CD8-positive, alpha-beta memory T cell (primary cell): ENCODE measurements at regions not wholly inside any gene's neighbourhood (a gene's known extent, or its start where the extent isn't known, plus 50 kb on each side); places are given as distances from the start of the nearest gene placed in this dataset.

Experiments used
- CTCF ChIA-PET: fragments of 350-600 bp; sonication (Branson Sonifier 250); formaldehyde crosslinking; loops from one replicate; lab custom pipeline; 2021; ENCODE audit warnings: antibody characterized with exemption; lab: Charles Lee
- POLR2A ChIA-PET: fragments of 350-600 bp; sonication (Branson Sonifier 250); formaldehyde crosslinking; loops from one replicate; lab custom pipeline; 2021; ENCODE audit warnings: antibody characterized with exemption; lab: Charles Lee
- DNase-seq, 5 donors: peaks; one replicate each; pipeline versions ENCODE4 v3.0.0 to v3.0.0-alpha.2; 2020 to 2022; ENCODE audit warnings: mixed read lengths in 1 of 5
- H3K27ac ChIP-seq: one replicate; pipeline ENCODE4 v1.7.0; 2013; ENCODE audit warnings: low read depth, mild to moderate bottlenecking, low read length, moderate library complexity
- H3K27me3 ChIP-seq: 2 replicates; pipeline ENCODE4 v1.7.0; 2013; ENCODE audit warnings: low read length, mild to moderate bottlenecking; ENCODE audit not compliant: insufficient read depth, poor library complexity, severe bottlenecking
- H3K36me3 ChIP-seq: 2 replicates; pipeline ENCODE4 v1.7.0; 2013; ENCODE audit warnings: mild to moderate bottlenecking, low read length, moderate library complexity; ENCODE audit not compliant: insufficient read depth
- H3K4me1 ChIP-seq: 2 replicates; pipeline ENCODE4 v1.7.0; 2013; ENCODE audit warnings: mild to moderate bottlenecking, low read length, moderate library complexity; ENCODE audit not compliant: insufficient read depth
- H3K4me3 ChIP-seq: 2 replicates; pipeline ENCODE4 v1.7.0; 2013; ENCODE audit warnings: mild to moderate bottlenecking, low read length
- H3K9me3 ChIP-seq: 2 replicates; pipeline ENCODE4 v1.7.0; 2013; ENCODE audit warnings: mild to moderate bottlenecking, low read length
- H3K27ac Mint-ChIP-seq, 8 donors: one replicate each; pipeline ENCODE4 v1.8.0; 2020 to 2021; ENCODE audit warnings: mixed read lengths in 8 of 8, mild to moderate bottlenecking in 6 of 8, inconsistent platforms in 3 of 8, moderate library complexity in 3 of 8
- H3K27me3 Mint-ChIP-seq, 2 donors: one replicate each; pipeline ENCODE4 v1.8.0; 2020 to 2021; ENCODE audit warnings: mixed read lengths in 2 of 2, mild to moderate bottlenecking in 1 of 2, moderate library complexity in 1 of 2
- H3K36me3 Mint-ChIP-seq, 3 donors: one replicate each; pipeline ENCODE4 v1.8.0; 2020 to 2021; ENCODE audit warnings: mixed read lengths in 3 of 3, inconsistent platforms in 1 of 3, mild to moderate bottlenecking in 1 of 3
- H3K4me1 Mint-ChIP-seq, 3 donors: one replicate each; pipeline ENCODE4 v1.8.0; 2020 to 2021; ENCODE audit warnings: mixed read lengths in 3 of 3, inconsistent platforms in 1 of 3, mild to moderate bottlenecking in 1 of 3
- H3K4me3 Mint-ChIP-seq, 7 donors: one replicate each; pipeline ENCODE4 v1.8.0; 2020 to 2021; ENCODE audit warnings: mixed read lengths in 7 of 7, mild to moderate bottlenecking in 6 of 7, moderate library complexity in 4 of 7, inconsistent platforms in 2 of 7
- H3K9me3 Mint-ChIP-seq, 5 donors: one replicate each; pipeline ENCODE4 v1.8.0; 2020 to 2022; ENCODE audit warnings: mixed read lengths in 5 of 5, mild to moderate bottlenecking in 3 of 5, moderate library complexity in 2 of 5, inconsistent platforms in 1 of 5

DNA sequence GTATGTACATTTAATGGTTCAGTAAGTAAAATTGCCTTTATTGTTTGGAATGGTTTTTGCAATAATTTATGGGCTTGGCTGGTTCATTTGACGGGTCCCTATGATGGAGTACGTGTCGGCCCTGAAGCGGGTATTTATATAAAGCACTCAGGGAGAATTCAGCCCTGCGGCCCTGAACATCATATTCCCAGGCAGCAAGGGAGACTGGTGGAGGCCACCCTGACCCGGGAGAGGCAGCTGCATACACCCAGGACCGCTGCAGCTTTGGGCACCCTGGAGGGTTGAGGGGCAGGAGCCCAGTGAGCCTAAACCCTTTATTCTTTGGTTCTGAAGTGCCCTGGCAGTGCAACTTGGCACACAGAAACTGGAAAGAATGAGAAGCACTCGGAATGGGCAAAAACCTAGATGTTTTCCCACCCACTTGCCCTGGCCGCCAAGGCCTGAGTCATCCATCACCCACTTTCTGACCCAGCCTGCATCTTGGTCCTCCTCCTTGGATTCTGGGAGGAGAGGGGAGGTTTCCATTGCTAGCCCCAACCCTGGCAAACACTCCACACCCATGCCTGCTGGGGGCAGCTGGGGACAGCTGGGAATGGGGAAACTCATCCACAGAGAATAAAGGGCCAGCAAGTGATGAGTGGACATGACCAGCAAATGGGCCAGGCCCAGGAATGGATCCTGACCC lies 162.2 kb upstream of the TNRC6C start:
- Histone ChIP-seq H3K9me3 (no peaks in the 10 kb centered on the region), H3K36me3 (no peaks in the 10 kb centered on the region), H3K4me1 (no peaks in the 10 kb centered on the region), H3K4me3 (no peak overlapping the region), H3K27ac (no peak overlapping the region), H3K27me3 (no peaks in the 10 kb centered on the region)
- POLR2A ChIA-PET: no interaction called here
- Mint-ChIP-seq H3K36me3 (no peaks in the 10 kb centered on the region), H3K9me3 (no peaks in the 10 kb centered on the region), H3K4me1 (peaks cover 7 to 9% (median 8%) of the 10 kb centered on the region in 3 donors), H3K4me3 (no peak overlapping the region), H3K27ac (peak overlapping the region in 1 of 8 donors; percentile 3), H3K27me3 (peaks cover 4% of the 10 kb centered on the region in 2 donors)
- CTCF ChIA-PET: no interaction called here
- DNase-seq: peak in 1 of 5 donors; percentile 5

DNA sequence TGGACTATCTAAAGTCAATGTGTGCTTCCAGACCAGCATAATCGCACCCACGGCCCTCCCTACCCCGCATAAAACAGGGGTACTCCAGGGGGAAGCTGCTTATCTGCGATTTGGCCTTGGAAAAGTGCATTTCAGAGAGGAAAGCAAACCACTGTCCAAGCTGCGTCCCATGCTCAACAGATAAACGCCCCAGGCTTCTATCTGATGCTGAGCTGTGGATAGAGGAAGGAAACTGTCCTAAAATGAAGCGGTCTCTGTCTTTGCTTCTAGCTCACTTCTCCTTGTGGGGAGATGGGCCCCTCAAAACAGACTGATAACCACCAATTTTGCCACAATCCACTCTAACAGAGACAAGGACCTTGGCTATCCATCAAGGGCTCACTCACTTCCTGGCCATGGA lies 160.5 kb upstream of the TNRC6C start:
- Histone ChIP-seq H3K36me3 (no peaks in the 10 kb centered on the region), H3K27me3 (no peaks in the 10 kb centered on the region), H3K4me3 (no peak overlapping the region), H3K27ac (no peak overlapping the region), H3K4me1 (no peaks in the 10 kb centered on the region), H3K9me3 (no peaks in the 10 kb centered on the region)
- Mint-ChIP-seq H3K27me3 (peaks cover 7 to 8% of the 10 kb centered on the region in 2 donors), H3K4me3 (no peak overlapping the region), H3K36me3 (no peaks in the 10 kb centered on the region), H3K9me3 (no peaks in the 10 kb centered on the region), H3K4me1 (peaks cover 7 to 9% (median 8%) of the 10 kb centered on the region in 3 donors), H3K27ac (no peak overlapping the region)
- ChIA-PET CTCF (no interaction called here), POLR2A (interaction anchor here (1.4 kb wide), 1 partner anchor 160 kb away, joined by 3 read pairs; the partner anchor contains the start of gene TNRC6C)
- no peak for DNase-seq

DNA sequence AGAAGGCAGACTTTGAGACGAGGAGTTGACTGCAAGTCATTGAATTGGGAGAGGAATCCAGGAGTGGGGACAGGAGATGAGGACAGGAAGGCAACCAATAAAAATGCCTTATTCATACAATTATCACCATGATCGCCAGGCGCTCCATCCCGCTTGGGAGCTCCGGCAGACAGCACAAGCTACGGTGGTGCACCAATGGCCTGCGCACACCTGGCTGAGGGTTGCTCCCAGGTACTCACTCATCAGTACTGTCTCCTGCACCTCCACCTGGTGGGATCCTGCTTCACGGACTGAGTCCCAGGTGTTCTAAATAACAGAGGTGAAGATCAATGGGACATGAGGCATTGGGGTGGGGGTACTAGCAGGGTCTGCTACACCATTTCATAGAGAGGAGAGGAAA lies 160.0 kb upstream of the TNRC6C start:
- Histone ChIP-seq H3K9me3 (no peaks in the 10 kb centered on the region), H3K4me1 (no peaks in the 10 kb centered on the region), H3K27ac (no peak overlapping the region), H3K4me3 (no peak overlapping the region), H3K27me3 (no peaks in the 10 kb centered on the region), H3K36me3 (no peaks in the 10 kb centered on the region)
- Mint-ChIP-seq H3K9me3 (no peaks in the 10 kb centered on the region), H3K36me3 (no peaks in the 10 kb centered on the region), H3K27ac (no peak overlapping the region), H3K4me1 (peaks cover 7 to 9% (median 8%) of the 10 kb centered on the region in 3 donors), H3K4me3 (no peak overlapping the region), H3K27me3 (peaks cover 7 to 8% of the 10 kb centered on the region in 2 donors)
- POLR2A ChIA-PET: interaction anchor here (1.4 kb wide), 1 partner anchor 160 kb away, joined by 3 read pairs; the partner anchor contains the start of gene TNRC6C
- no peak for DNase-seq
- CTCF ChIA-PET: no interaction called here

DNA sequence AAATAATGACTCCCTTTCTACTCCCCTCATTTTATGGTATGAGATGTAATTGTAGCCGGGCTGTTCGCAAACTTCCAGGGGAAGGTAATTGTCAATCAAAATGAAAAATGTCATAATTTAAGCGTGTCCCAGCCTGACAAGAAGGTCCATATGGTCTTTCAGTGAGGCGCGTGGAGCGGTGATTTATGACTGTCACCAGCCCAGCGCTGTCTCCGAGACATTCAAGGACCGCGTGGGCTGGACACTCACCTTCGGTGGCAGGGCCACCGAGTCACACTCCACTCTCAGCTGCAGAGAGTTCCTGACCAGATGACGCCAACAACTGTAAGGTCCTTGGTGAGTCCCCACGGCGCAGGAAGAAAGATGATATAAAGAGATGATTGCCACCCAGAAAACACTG lies 157.7 kb upstream of the TNRC6C start:
- no peak overlapping the region for H3K4me3 Mint-ChIP-seq
- peaks cover 3 to 8% of the 10 kb centered on the region in 2 donors for H3K27me3 Mint-ChIP-seq
- Histone ChIP-seq H3K27me3 (no peaks in the 10 kb centered on the region), H3K36me3 (no peaks in the 10 kb centered on the region), H3K4me3 (no peak overlapping the region), H3K4me1 (no peaks in the 10 kb centered on the region), H3K9me3 (no peaks in the 10 kb centered on the region), H3K27ac (no peak overlapping the region)
- peaks cover 0 to 2% (median 0%) of the 10 kb centered on the region in 3 donors for H3K4me1 Mint-ChIP-seq
- H3K36me3 Mint-ChIP-seq: no peaks in the 10 kb centered on the region
- POLR2A ChIA-PET: no interaction called here
- H3K27ac Mint-ChIP-seq: no peak overlapping the region
- H3K9me3 Mint-ChIP-seq: no peaks in the 10 kb centered on the region
- CTCF ChIA-PET: no interaction called here
- DNase-seq: no peak

DNA sequence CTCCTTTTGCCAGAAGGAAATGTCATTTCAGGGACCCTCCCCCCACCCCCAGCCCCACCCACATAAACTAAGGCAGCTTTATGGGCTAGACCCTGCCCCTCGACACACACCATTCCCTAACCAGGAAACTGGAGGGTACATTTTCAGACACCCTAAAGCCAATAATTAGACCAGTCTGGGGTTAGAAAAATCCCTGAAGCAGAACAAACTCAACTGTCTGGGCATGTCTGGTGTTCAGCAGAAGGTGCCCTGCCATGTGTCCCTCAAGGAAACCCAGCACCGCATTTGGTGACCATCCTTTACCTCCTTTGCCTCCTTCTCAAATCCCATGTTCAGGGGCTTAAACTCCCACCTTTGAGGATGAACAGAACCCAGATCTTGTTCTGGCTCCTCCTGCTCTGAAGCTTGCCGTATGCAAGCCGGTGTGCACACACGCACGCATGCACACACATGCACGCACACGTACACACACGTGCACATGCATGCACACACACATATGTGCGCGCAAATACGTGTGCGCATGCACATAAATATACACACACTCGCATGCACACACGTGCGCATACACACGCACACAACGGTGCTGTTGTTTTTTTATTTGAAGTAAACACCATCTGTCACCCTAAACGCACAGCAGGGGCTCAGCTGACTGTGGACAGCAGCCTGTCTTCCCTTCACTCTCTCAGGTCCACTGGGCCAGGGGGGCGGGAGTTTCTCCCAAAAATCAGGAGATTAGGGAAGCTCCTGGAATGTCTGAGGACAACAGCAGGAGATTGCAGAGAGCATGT lies 156.8 kb upstream of the TNRC6C start:
- no peaks in the 10 kb centered on the region for H3K4me1 ChIP-seq

DNA sequence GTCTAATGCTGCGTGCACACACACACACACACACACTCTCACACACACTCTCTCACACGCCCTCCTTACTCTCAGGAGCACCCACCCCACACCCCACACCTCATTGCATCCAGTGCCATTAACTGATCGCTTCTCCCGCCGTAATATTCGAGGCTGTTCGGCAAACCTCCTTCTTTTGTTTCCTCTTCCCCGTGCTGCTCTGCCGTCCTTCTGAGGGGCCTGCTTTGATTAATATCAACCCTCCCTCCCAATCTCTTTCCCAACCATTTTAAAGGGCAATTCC lies 156.2 kb upstream of the TNRC6C start:
- H3K36me3 ChIP-seq: no peaks in the 10 kb centered on the region
- H3K4me1 ChIP-seq: no peaks in the 10 kb centered on the region
- H3K27ac Mint-ChIP-seq: peak overlapping the region in 2 of 8 donors; percentile 17 to 43
- H3K36me3 Mint-ChIP-seq: no peaks in the 10 kb centered on the region
- no peaks in the 10 kb centered on the region for H3K9me3 Mint-ChIP-seq
- H3K9me3 ChIP-seq: no peaks in the 10 kb centered on the region
- CTCF ChIA-PET: no interaction called here
- POLR2A ChIA-PET: no interaction called here
- H3K4me3 Mint-ChIP-seq: no peak overlapping the region
- DNase-seq: no peak
- no peaks in the 10 kb centered on the region for H3K27me3 ChIP-seq
- no peak overlapping the region for H3K27ac ChIP-seq
- H3K4me1 Mint-ChIP-seq: peaks cover 0 to 2% (median 0%) of the 10 kb centered on the region in 3 donors
- H3K4me3 ChIP-seq: no peak overlapping the region
- H3K27me3 Mint-ChIP-seq: peaks cover 3 to 8% of the 10 kb centered on the region in 2 donors

More for the DNA sequence above, 156.8 kb upstream of the TNRC6C start:
- Histone ChIP-seq H3K4me3 (no peak overlapping the region), H3K27ac (no peak overlapping the region), H3K36me3 (no peaks in the 10 kb centered on the region), H3K9me3 (no peaks in the 10 kb centered on the region), H3K27me3 (no peaks in the 10 kb centered on the region)
- H3K27me3 Mint-ChIP-seq: peaks cover 3 to 8% of the 10 kb centered on the region in 2 donors
- no peak overlapping the region for H3K27ac Mint-ChIP-seq
- no peaks in the 10 kb centered on the region for H3K36me3 Mint-ChIP-seq
- H3K4me1 Mint-ChIP-seq: peaks cover 0 to 2% (median 0%) of the 10 kb centered on the region in 3 donors
- POLR2A ChIA-PET: no interaction called here
- no peak for DNase-seq
- no peaks in the 10 kb centered on the region for H3K9me3 Mint-ChIP-seq
- H3K4me3 Mint-ChIP-seq: no peak overlapping the region
- CTCF ChIA-PET: no interaction called here

DNA sequence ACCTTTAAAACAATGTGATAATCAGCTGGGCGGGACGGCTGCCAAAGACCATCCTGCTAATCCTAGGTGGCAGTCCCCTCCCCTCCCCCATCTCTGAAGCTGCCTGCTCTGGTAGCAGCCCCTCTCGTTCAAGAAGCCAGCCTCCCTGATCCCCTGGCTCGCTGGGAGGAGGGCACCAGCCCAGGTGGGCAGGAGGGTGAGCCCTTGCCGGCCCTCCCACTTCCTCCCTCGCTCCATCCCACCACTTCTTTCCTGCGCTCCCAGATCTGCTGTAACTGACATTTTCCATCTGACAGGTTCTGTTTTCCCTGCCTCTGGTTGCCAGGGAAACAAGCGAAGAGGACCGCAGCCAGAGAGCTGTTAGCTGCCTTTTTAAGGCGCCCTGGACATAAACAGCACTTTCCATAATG lies 155.7 kb upstream of the TNRC6C start:
- POLR2A ChIA-PET: no interaction called here
- no peak overlapping the region for H3K27ac ChIP-seq
- no peaks in the 10 kb centered on the region for H3K36me3 ChIP-seq
- CTCF ChIA-PET: no interaction called here
- H3K4me1 Mint-ChIP-seq: peaks cover 0 to 2% (median 0%) of the 10 kb centered on the region in 3 donors
- peak overlapping the region in 1 of 8 donors; percentile 43 for H3K27ac Mint-ChIP-seq
- no peak for DNase-seq
- H3K4me3 Mint-ChIP-seq: no peak overlapping the region
- no peaks in the 10 kb centered on the region for H3K9me3 Mint-ChIP-seq
- no peaks in the 10 kb centered on the region for H3K9me3 ChIP-seq
- H3K27me3 ChIP-seq: no peaks in the 10 kb centered on the region
- no peak overlapping the region for H3K4me3 ChIP-seq
- H3K4me1 ChIP-seq: no peaks in the 10 kb centered on the region
- no peaks in the 10 kb centered on the region for H3K36me3 Mint-ChIP-seq
- peaks cover 3 to 8% of the 10 kb centered on the region in 2 donors for H3K27me3 Mint-ChIP-seq

DNA sequence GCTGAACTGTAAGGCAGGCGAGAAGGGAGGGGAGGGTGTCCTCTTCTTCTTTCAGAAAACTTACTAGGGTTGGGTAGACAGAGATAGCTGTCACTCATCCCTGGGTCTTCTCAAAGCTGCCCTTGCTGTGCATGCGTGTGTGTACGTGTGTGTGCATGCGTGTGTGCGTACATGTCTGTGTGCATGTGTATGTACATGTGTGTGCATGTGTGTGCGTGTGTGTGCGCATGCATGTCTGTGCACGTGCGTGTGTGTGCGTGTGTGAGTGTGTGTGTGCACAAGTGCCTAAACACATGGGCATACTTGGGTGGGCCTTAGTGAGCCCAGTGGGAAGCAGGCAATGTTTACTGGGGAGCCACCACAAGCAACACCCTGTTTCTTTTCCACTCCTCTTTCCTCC lies 154.8 kb upstream of the TNRC6C start:
- Histone ChIP-seq H3K4me1 (no peaks in the 10 kb centered on the region), H3K36me3 (no peaks in the 10 kb centered on the region), H3K9me3 (no peaks in the 10 kb centered on the region), H3K27me3 (no peaks in the 10 kb centered on the region), H3K27ac (no peak overlapping the region), H3K4me3 (no peak overlapping the region)
- DNase-seq: no peak
- ChIA-PET CTCF (no interaction called here), POLR2A (no interaction called here)
- H3K36me3 Mint-ChIP-seq: no peaks in the 10 kb centered on the region
- H3K4me3 Mint-ChIP-seq: no peak overlapping the region
- H3K27ac Mint-ChIP-seq: peak overlapping the region in 2 of 8 donors; percentile 26 to 78
- peaks cover 0 to 2% (median 0%) of the 10 kb centered on the region in 3 donors for H3K4me1 Mint-ChIP-seq
- H3K27me3 Mint-ChIP-seq: peaks cover 3 to 8% of the 10 kb centered on the region in 2 donors
- H3K9me3 Mint-ChIP-seq: no peaks in the 10 kb centered on the region
